K562 (cell line): ENCODE measurements at regions not wholly inside any gene's neighbourhood (a gene's known extent, or its start where the extent isn't known, plus 50 kb on each side); places are given as distances from the start of the nearest gene placed in this dataset.

Source experiments
- ATAC-seq: fragments of 200-7000 bp; cut with Tn5 transposase; 3 replicates; pipeline ENCODE4 v1.9.1; 2020; ENCODE audit warnings: moderate library complexity
- BruUV-seq: library from RNA; stranded (reverse); fragments of 400-500 nt; replicated peaks from 2 replicates; lab custom pipeline; 2021; lab: Mats Ljungman, UMichigan
- CTCF ChIA-PET: fragments of 300-600 bp; formaldehyde crosslinking; extraction: SDS; loops from one replicate; lab custom pipeline; 2021; ENCODE audit warnings: low intra/inter-chr PET ratio; lab: Yijun Ruan, JAX
- POLR2A ChIA-PET: fragments of 300-600, 350-650 bp; sonication (Branson Sonifier 250); formaldehyde crosslinking; extraction: SDS; loops from one replicate; lab custom pipeline; 2021; ENCODE audit warnings: antibody characterized with exemption, inconsistent platforms; lab: Yijun Ruan, JAX
- DNase-seq, 4 experiments: peaks; one replicate each; pipeline versions ENCODE4 v3.0.0 to v3.0.0-alpha.2; 2011 to 2018; ENCODE audit warnings: low spot score in 3 of 4, mixed read lengths in 3 of 4; ENCODE audit errors: extremely low read depth in 1 of 4
- FAIRE-seq: peaks from 2 replicates; lab custom pipeline; 2011; peaks lifted over from hg19 to GRCh38; lab: Jason Lieb, UNC
- H2AFZ ChIP-seq: 2 replicates; pipeline ENCODE4 v1.6.0; 2011; ENCODE audit warnings: low read depth, low read length, control low read depth, inconsistent platforms
- H3K27ac ChIP-seq: fragments of 200-600 bp; 3 replicates; pipeline ENCODE4 v1.8.0; 2011; ENCODE audit warnings: low read depth, mild to moderate bottlenecking, control low read depth, inconsistent platforms, low read length, moderate library complexity, mixed read lengths; ENCODE audit errors: extremely low read depth
- H3K27me3 ChIP-seq, 2 experiments: fragments of 300-600 bp in 1 of 2; 2 replicates in 1 of 2; 3 replicates in 1 of 2; pipeline versions ENCODE4 v1.6.0 to v1.8.0; 2011; ENCODE audit warnings: inconsistent platforms in 2 of 2, low read length in 2 of 2, mild to moderate bottlenecking in 1 of 2, mixed read lengths in 1 of 2, moderate library complexity in 1 of 2; ENCODE audit not compliant: control insufficient read depth in 2 of 2, insufficient read depth in 2 of 2
- H3K36me3 ChIP-seq: fragments of 300-600 bp; 3 replicates; pipeline ENCODE4 v1.8.0; 2011; ENCODE audit warnings: mild to moderate bottlenecking, low read length, inconsistent platforms; ENCODE audit not compliant: control insufficient read depth, insufficient read depth
- H3K4me1 ChIP-seq, 2 experiments: fragments of 200-600 bp in 1 of 2; replicated peaks in 1 of 2; 2 replicates in 1 of 2; 3 replicates in 1 of 2; pipeline versions ENCODE4 v1.5.1 to v1.8.0; 2011; ENCODE audit warnings: inconsistent platforms in 2 of 2, low read length in 2 of 2, mild to moderate bottlenecking in 1 of 2, mixed read lengths in 1 of 2, moderate library complexity in 1 of 2; ENCODE audit not compliant: control insufficient read depth in 2 of 2, insufficient read depth in 2 of 2
- H3K4me2 ChIP-seq: 2 replicates; pipeline ENCODE4 v1.6.1; 2011; ENCODE audit warnings: low read length, control low read depth, inconsistent platforms, mixed read lengths; ENCODE audit not compliant: insufficient read depth
- H3K4me3 ChIP-seq: fragments of 200-600 bp; sonication (generic), shearing (Covaris generic); 2 replicates; pipeline ENCODE4 v1.5.1; 2016; ENCODE audit warnings: control low read depth, inconsistent platforms
- H3K79me2 ChIP-seq: fragments of 200-600 bp; 3 replicates; pipeline ENCODE4 v1.8.0; 2011; ENCODE audit warnings: low read length, inconsistent platforms; ENCODE audit not compliant: control insufficient read depth, insufficient read depth
- H3K9ac ChIP-seq, 2 experiments: 2 replicates each; pipeline versions ENCODE4 v1.6.0 to v1.6.1; 2011; ENCODE audit warnings: low read depth in 2 of 2, low read length in 2 of 2, control low read depth in 1 of 2, inconsistent platforms in 1 of 2, mild to moderate bottlenecking in 1 of 2, mixed read lengths in 1 of 2; ENCODE audit not compliant: insufficient read depth in 1 of 2
- H3K9me1 ChIP-seq: one replicate; pipeline ENCODE4 v1.6.0; 2011; ENCODE audit warnings: inconsistent platforms, mild to moderate bottlenecking, low read length, moderate library complexity; ENCODE audit not compliant: control insufficient read depth, insufficient read depth
- H3K9me3 ChIP-seq: replicated peaks from 2 replicates; pipeline ENCODE4 v1.5.1; 2011; ENCODE audit warnings: low read depth, low read length, inconsistent platforms; ENCODE audit not compliant: control insufficient read depth, insufficient read depth
- H4K20me1 ChIP-seq: replicated peaks from 2 replicates; pipeline ENCODE4 v1.6.1; 2011; ENCODE audit warnings: low read length, inconsistent platforms, mixed read lengths; ENCODE audit not compliant: control insufficient read depth, insufficient read depth
- EGR1 ChIP-seq: fragments of 450-650 bp; conservative IDR thresholded peaks from 2 replicates; pipeline ENCODE4 v1.6.1; 2017; ENCODE audit warnings: mild to moderate bottlenecking
- FOXJ2 ChIP-seq: fragments of 200-800 bp; sonication (Bioruptor generic); IDR thresholded peaks from 2 replicates; pipeline ENCODE4 v1.6.1; 2016; ENCODE audit warnings: missing genetic modification characterization, missing compliant biosample characterization
- MLLT1 ChIP-seq, 2 experiments: fragments of 450-650 bp; IDR thresholded peaks; 2 replicates each; pipeline ENCODE4 v1.6.1; 2016
- MXD1 ChIP-seq: fragments of 250-450 bp; sonication (Bioruptor Pico); IDR thresholded peaks from 2 replicates; pipeline ENCODE4 v1.8.0; 2021; ENCODE audit warnings: borderline replicate concordance, mild to moderate bottlenecking, moderate library complexity; ENCODE audit not compliant: poor library complexity, severe bottlenecking
- XRCC4 ChIP-seq: IDR thresholded peaks from one replicate; pipeline ENCODE4 v1.6.1; 2011; ENCODE audit not compliant: insufficient read depth, insufficient read length; ENCODE audit errors: extremely low read depth
- ZNF57 ChIP-seq: fragments of 450-650 bp; formaldehyde crosslinking; IDR thresholded peaks from 2 replicates; pipeline ENCODE4 v1.4.0; 2020; ENCODE audit warnings: mild to moderate bottlenecking, moderate library complexity
- in situ Hi-C: fragments of 300-500 bp; cut with MboI; formaldehyde crosslinking; loops from 4 replicates; pipeline ENCODE4 v1.15.0; 2018; ENCODE audit warnings: inconsistent platforms, mixed read lengths
- intact Hi-C: fragments of 100-400 bp; cut with micrococcal nuclease; formaldehyde crosslinking; loops from 2 replicates; pipeline ENCODE4 v1.14.2; 2022

GRCh38 chr1:224867715-224868114 is 61.8 kb upstream of the DNAH14 start:
- no peaks in the 10 kb centered on the region; a peak in 1 of 5 replicates for H3K27me3 ChIP-seq
- DNase-seq (no peak), ATAC-seq (no peak), FAIRE-seq (no peak)
- no peaks in the 10 kb centered on the region for H3K36me3 ChIP-seq
- H3K4me3 ChIP-seq, result no peak overlapping the region
- no peaks in the 10 kb centered on the region for H3K79me2 ChIP-seq
- in situ Hi-C loops (no loop called here), intact Hi-C loops (no loop called here)
- ChIA-PET CTCF (no interaction called here), POLR2A (no interaction called here)
- H3K27ac ChIP-seq, result no peak overlapping the region
- H3K9me1 ChIP-seq, result no peaks in the 10 kb centered on the region
- no peaks in the 10 kb centered on the region for H3K4me1 ChIP-seq
- no peak overlapping the region for H3K9ac ChIP-seq
- no peak overlapping the region for H2AFZ ChIP-seq
- BruUV-seq, result no TSS peak
- TF ChIP-seq MXD1 (CRISPR knock-in tag), result no peak
- TF ChIP-seq ZNF57 (CRISPR knock-in tag), result no peak
- no peak for TF ChIP-seq FOXJ2 (tag)
- no peak for TF ChIP-seq EGR1
- no peak for TF ChIP-seq XRCC4
- no peak for TF ChIP-seq MLLT1 (IDR thresholded peaks at IDR 0.05)
- no peak overlapping the region for H3K4me2 ChIP-seq
- H4K20me1 ChIP-seq, result no peaks in the 10 kb centered on the region
- H3K9me3 ChIP-seq, result no peaks in the 10 kb centered on the region
